ENCODE measurements at regions not wholly inside any gene's neighbourhood (a gene's known extent, or its start where the extent isn't known, plus 50 kb on each side); places are given as distances from the start of the nearest gene placed in this dataset.

DNA sequence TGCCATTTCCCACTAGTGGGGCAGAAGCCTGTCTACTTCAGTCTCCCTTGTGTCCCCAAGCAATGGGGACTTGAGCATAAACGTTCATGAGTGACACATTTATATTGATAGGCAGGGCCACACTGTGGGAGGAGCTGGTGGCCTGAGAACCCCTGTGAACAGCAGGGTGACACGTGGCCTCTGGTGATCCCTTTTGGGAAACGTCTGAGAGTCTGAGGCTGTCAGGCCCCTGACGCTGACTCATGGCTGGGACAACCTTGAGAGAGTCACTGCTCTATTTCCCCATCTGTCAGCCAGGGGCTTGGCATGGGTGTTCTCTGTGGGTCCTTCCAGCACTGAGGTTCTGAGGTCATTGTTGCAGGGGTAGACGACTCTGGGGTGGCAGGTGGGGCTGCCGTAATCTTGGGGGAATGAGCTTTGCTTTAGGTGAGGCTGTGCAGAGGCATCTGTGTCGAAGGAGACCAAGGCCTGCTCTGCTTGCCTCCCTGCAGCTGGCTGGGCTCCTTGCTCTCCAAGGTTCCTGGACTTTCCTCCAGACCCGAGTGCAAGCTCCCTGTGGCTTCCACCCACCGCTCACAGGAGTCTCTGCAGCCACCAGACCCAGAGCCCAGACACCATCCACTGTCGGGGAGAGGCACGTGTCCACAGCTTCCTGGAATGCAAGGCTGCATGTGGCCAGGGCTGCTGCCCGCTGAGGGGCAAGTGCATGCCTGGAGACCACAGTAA, 54.7 kb downstream of the SMIM38 start:
- TF ChIP-seq, protein P1, sequence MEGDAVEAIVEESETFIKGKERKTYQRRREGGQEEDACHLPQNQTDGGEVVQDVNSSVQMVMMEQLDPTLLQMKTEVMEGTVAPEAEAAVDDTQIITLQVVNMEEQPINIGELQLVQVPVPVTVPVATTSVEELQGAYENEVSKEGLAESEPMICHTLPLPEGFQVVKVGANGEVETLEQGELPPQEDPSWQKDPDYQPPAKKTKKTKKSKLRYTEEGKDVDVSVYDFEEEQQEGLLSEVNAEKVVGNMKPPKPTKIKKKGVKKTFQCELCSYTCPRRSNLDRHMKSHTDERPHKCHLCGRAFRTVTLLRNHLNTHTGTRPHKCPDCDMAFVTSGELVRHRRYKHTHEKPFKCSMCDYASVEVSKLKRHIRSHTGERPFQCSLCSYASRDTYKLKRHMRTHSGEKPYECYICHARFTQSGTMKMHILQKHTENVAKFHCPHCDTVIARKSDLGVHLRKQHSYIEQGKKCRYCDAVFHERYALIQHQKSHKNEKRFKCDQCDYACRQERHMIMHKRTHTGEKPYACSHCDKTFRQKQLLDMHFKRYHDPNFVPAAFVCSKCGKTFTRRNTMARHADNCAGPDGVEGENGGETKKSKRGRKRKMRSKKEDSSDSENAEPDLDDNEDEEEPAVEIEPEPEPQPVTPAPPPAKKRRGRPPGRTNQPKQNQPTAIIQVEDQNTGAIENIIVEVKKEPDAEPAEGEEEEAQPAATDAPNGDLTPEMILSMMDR (IDR thresholded peaks at IDR 0.05; ENCODE audit: poor library complexity), result no peak
- TF ChIP-seq EZH2 (IDR thresholded peaks at IDR 0.05; ENCODE audit: borderline replicate concordance), result no peak
